ENCODE measurements at regions not wholly inside any gene's neighbourhood (a gene's known extent, or its start where the extent isn't known, plus 50 kb on each side); places are given as distances from the start of the nearest gene placed in this dataset.

- TF ChIP-seq ATF2 (tag by site-specific recombination; IDR thresholded peaks at IDR 0.05; ENCODE audit: low read depth) (peak; percentile 84), ZSCAN18 (tag by site-specific recombination; IDR thresholded peaks at IDR 0.05) (no peak), SCRT1 (tag by site-specific recombination; IDR thresholded peaks at IDR 0.05; ENCODE audit: borderline replicate concordance) (no peak), ZNF558 (tag by site-specific recombination; IDR thresholded peaks at IDR 0.05) (no peak), ZNF146 (tag by site-specific recombination; IDR thresholded peaks at IDR 0.05) (no peak), ZNF473 (tag by site-specific recombination; IDR thresholded peaks at IDR 0.05) (no peak), ZNF513 (tag by site-specific recombination; IDR thresholded peaks at IDR 0.05) (no peak), ZNF571 (tag by site-specific recombination; IDR thresholded peaks at IDR 0.05) (no peak), ZBTB11 (tag by site-specific recombination; conservative IDR thresholded peaks at IDR 0.05; ENCODE audit: low read depth) (no peak), ZNF621 (tag by site-specific recombination; IDR thresholded peaks at IDR 0.05) (no peak), ZNF48 (tag by site-specific recombination; IDR thresholded peaks at IDR 0.05) (no peak), ZNF626 (tag by site-specific recombination; IDR thresholded peaks at IDR 0.05) (no peak), PATZ1 (tag by site-specific recombination; IDR thresholded peaks at IDR 0.05) (no peak), ZNF292 (tag by site-specific recombination; IDR thresholded peaks at IDR 0.05; ENCODE audit: borderline replicate concordance, low read depth) (no peak), ZNF335 (tag by site-specific recombination; conservative IDR thresholded peaks at IDR 0.05) (peak; percentile 42; the same call in 1 of the 2 replicates), ZNF701 (tag by site-specific recombination; IDR thresholded peaks at IDR 0.05) (no peak), ZXDB (tag by site-specific recombination; IDR thresholded peaks at IDR 0.05) (no peak), ZNF521 (tag by site-specific recombination; IDR thresholded peaks at IDR 0.05) (no peak), ZBTB48 (tag by site-specific recombination; IDR thresholded peaks at IDR 0.05) (no peak), ZNF76 (tag by site-specific recombination; IDR thresholded peaks at IDR 0.05; ENCODE audit: borderline replicate concordance, low read depth) (0 out of 2 replicates have a peak, but pooled peaks have one; percentile 25), REPIN1 (tag by site-specific recombination; IDR thresholded peaks at IDR 0.05; ENCODE audit: low read depth) (no peak), ZNF148 (tag by site-specific recombination; IDR thresholded peaks at IDR 0.05; ENCODE audit: borderline replicate concordance) (no peak), ZNF37A (tag by site-specific recombination; IDR thresholded peaks at IDR 0.05) (no peak), KLF8 (tag by site-specific recombination; IDR thresholded peaks at IDR 0.05) (no peak), ZNF549 (tag by site-specific recombination; IDR thresholded peaks at IDR 0.05) (no peak), GFI1B (tag by site-specific recombination; IDR thresholded peaks at IDR 0.05) (no peak), ZNF174 (tag by site-specific recombination; IDR thresholded peaks at IDR 0.05) (no peak), KLF9 (tag by site-specific recombination; IDR thresholded peaks at IDR 0.05; ENCODE audit: low read depth) (no peak), HOXD13 (CRISPR knock-in tag; IDR thresholded peaks at IDR 0.05; ENCODE audit: borderline replicate concordance) (no peak), ZNF677 (tag by site-specific recombination; IDR thresholded peaks at IDR 0.05) (no peak)
Measured at GRCh38 chr12:39033782-39034181, 128.4 kb upstream of the CPNE8 start (continued).

Measured in HEK293 (cell line).